ENCODE measurements at regions not wholly inside any gene's neighbourhood (a gene's known extent, or its start where the extent isn't known, plus 50 kb on each side); places are given as distances from the start of the nearest gene placed in this dataset.

GRCh38 chr15:87638554-87639083 is 617.9 kb downstream of the NTRK3 start:
- TF ChIP-seq CTCF (IDR thresholded peaks at IDR 0.05; ENCODE audit: low read depth, low read length), result no peak
- DNase-seq (ENCODE audit: low read depth, low spot score), result no peak
- in situ Hi-C loops (cut with HindIII; ENCODE audit: low sequenced_read_pairs), result no loop called here
- H3K4me3 ChIP-seq (ENCODE audit: low read depth, low read length), result no peak overlapping the region

GRCh38 chr15:87634361-87634760 is 622.2 kb downstream of the NTRK3 start:
- no peak for TF ChIP-seq CTCF (IDR thresholded peaks at IDR 0.05; ENCODE audit: low read depth, low read length)
- no peak overlapping the region for H3K4me3 ChIP-seq (ENCODE audit: low read depth, low read length)
- in situ Hi-C loops (cut with HindIII; ENCODE audit: low sequenced_read_pairs), result no loop called here
- no peak for DNase-seq (ENCODE audit: low read depth, low spot score)

GRCh38 chr15:87633525-87633924 is 623.0 kb downstream of the NTRK3 start:
- no peak overlapping the region for H3K4me3 ChIP-seq (ENCODE audit: low read depth, low read length)
- in situ Hi-C loops (cut with HindIII; ENCODE audit: low sequenced_read_pairs), result no loop called here
- no peak for TF ChIP-seq CTCF (IDR thresholded peaks at IDR 0.05; ENCODE audit: low read depth, low read length)
- DNase-seq (ENCODE audit: low read depth, low spot score), result no peak

- H3K4me3 ChIP-seq (ENCODE audit: low read depth, low read length), result no peak overlapping the region
- in situ Hi-C loops (cut with HindIII; ENCODE audit: low sequenced_read_pairs), result no loop called here
- TF ChIP-seq CTCF (IDR thresholded peaks at IDR 0.05; ENCODE audit: low read depth, low read length), result no peak
- DNase-seq (ENCODE audit: low read depth, low spot score), result no peak
Measured at GRCh38 chr15:87632364-87632763, 624.2 kb downstream of the NTRK3 start.

- TF ChIP-seq CTCF (IDR thresholded peaks at IDR 0.05; ENCODE audit: low read depth, low read length), result no peak
- no peak for DNase-seq (ENCODE audit: low read depth, low spot score)
- in situ Hi-C loops (cut with HindIII; ENCODE audit: low sequenced_read_pairs), result no loop called here
- no peak overlapping the region for H3K4me3 ChIP-seq (ENCODE audit: low read depth, low read length)
Measured at GRCh38 chr15:87631775-87632174, 624.8 kb downstream of the NTRK3 start.

GRCh38 chr15:87631093-87631492 is 625.4 kb downstream of the NTRK3 start:
- TF ChIP-seq CTCF (IDR thresholded peaks at IDR 0.05; ENCODE audit: low read depth, low read length), result no peak
- in situ Hi-C loops (cut with HindIII; ENCODE audit: low sequenced_read_pairs), result no loop called here
- DNase-seq (ENCODE audit: low read depth, low spot score), result no peak
- no peak overlapping the region for H3K4me3 ChIP-seq (ENCODE audit: low read depth, low read length)

- no peak for TF ChIP-seq CTCF (IDR thresholded peaks at IDR 0.05; ENCODE audit: low read depth, low read length)
- no peak overlapping the region for H3K4me3 ChIP-seq (ENCODE audit: low read depth, low read length)
- no peak for DNase-seq (ENCODE audit: low read depth, low spot score)
- in situ Hi-C loops (cut with HindIII; ENCODE audit: low sequenced_read_pairs), result no loop called here
Measured at GRCh38 chr15:87628311-87628710, 628.2 kb downstream of the NTRK3 start.

Data from astrocyte of the spinal cord (primary cell).